Left ventricle myocardium superior (tissue), 1 donor: ENCODE measurements at regions not wholly inside any gene's neighbourhood (a gene's known extent, or its start where the extent isn't known, plus 50 kb on each side); places are given as distances from the start of the nearest gene placed in this dataset.
"Not testable (repeated sequence)": the region's sequence is repeated elsewhere in the genome, so short reads cannot be mapped to it uniquely, and the experiment has no call there.

Experiments used
- ATAC-seq: fragments of 200-7000 bp; cut with Tn5 transposase; one replicate; pipeline ENCODE4 v1.9.1; 2020; ENCODE audit warnings: mild to moderate bottlenecking, moderate library complexity
- DNase-seq: peaks from one replicate; pipeline ENCODE4 v3.0.0-alpha.2; 2020
- intact Hi-C: fragments of 100-400 bp; cut with micrococcal nuclease; formaldehyde crosslinking; loops from one replicate; pipeline ENCODE4 v1.11.0; 2022
- donor health status: DM: no; HTN: yes; CAD: no; lungs with severe emphysema.

- intact Hi-C loops = no loop called here
These were observed 292.6 kb upstream of the NT5E start for GRCh38 chr6:85157311-85157710.

GRCh38 chr6:85143676-85144075 lies 306.2 kb upstream of the NT5E start:
- intact Hi-C loops = no loop called here
- DNase-seq = no peak
- no peak for ATAC-seq

More at GRCh38 chr6:85157311-85157710, 292.6 kb upstream of the NT5E start:
- DNase-seq (no peak), ATAC-seq (no peak)

- DNase-seq (no peak), ATAC-seq (no peak)
- intact Hi-C loops = no loop called here
These were observed 312.0 kb upstream of the NT5E start for GRCh38 chr6:85137865-85138264.

DNA sequence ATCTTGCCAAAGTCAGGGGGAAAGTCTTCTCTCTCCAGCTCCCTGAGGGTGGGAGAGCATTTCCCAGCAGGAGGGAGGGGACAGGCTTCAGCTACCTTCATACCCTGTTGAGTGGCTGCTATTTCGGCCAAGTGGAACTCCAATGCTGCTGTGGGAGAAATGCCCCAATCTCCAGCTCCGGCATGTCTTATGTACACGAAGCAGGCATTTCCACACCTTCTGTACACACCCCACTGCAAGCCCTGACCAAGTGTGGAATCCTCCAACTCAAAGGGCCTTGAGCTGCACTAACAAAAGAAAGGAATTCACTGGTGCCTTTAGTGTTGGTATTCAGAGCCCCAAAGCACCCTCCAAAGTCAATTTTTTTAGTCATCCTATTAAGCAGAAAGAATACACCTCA lies 313.6 kb upstream of the NT5E start:
- no peak for ATAC-seq
- DNase-seq = no peak
- intact Hi-C loops = no loop called here

GRCh38 chr6:85135376-85136094 lies 314.3 kb upstream of the NT5E start:
- intact Hi-C loops = no loop called here
- ATAC-seq = no peak
- no peak for DNase-seq

DNA sequence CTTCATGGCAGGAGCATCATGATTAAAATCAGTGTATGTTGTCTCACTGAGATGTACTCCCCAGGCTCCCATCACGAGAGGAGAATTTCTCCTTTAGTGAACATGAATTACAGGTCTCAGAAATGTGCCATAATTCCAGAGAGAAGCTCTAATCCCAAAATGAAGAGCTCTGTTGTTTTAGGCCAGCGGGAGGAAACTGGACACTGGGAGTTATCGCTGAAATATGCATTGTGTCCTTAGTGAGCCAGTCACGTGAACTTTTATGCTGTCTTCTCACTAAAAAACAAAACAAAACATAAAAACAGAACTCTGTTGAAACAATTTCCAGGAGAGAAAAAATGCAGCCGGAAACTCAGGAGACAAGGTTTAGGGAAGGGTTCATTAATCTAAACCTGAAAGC lies 315.7 kb upstream of the NT5E start:
- intact Hi-C loops = no loop called here
- ATAC-seq (no peak), DNase-seq (no peak)

DNA sequence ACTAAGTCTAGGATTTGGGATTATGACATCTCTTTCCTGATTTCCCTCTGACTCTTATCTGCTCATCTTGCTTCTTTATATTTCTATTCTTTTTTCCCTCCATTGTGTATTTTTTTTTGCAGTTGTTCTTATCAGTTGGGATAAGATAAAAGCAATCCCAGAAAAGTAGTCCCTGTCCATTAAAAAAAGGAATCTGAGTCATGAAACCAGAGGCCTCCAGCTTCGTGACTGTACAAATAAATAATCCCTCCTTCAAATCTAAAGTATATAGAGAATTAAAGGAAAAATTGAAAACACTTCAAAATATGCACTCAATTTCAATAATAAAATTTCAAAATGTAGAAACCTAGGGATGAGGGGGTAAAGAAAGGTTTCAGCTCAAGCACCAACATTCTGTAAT lies 317.8 kb upstream of the NT5E start:
- ATAC-seq (no peak), DNase-seq (no peak)
- intact Hi-C loops = no loop called here

DNA sequence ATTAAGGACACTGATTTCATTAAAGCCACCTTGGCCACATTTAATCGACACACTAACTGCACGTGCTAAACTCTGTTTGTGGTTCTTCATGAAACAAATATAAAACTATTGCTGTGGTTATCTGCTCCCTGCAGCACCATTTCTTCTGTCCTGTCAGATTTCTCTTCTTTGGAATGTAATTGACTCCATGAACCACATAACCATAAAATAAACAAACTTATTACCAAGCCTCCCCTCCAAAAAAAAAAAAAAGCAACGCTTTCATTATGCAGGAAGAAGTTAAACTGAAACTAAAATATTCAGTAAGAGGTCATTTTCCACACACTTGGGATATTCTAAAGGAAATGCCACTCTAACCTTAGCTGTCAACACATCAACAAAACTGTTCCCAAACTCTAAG lies 319.1 kb upstream of the NT5E start:
- intact Hi-C loops = no loop called here
- ATAC-seq = no peak
- no peak for DNase-seq

- intact Hi-C loops = no loop called here
- no peak for ATAC-seq
- DNase-seq = no peak
These were observed 320.0 kb upstream of the NT5E start for GRCh38 chr6:85129881-85130280.

GRCh38 chr6:85128781-85129180 lies 321.1 kb upstream of the NT5E start:
- ATAC-seq = no peak
- DNase-seq = no peak
- intact Hi-C loops = no loop called here

GRCh38 chr6:85128256-85128655 lies 321.6 kb upstream of the NT5E start:
- DNase-seq, ATAC-seq, intact Hi-C loops: not testable (repeated sequence)

- intact Hi-C loops = no loop called here
- no peak for DNase-seq
- no peak for ATAC-seq
These were observed 322.1 kb upstream of the NT5E start for GRCh38 chr6:85127696-85128243.

DNA sequence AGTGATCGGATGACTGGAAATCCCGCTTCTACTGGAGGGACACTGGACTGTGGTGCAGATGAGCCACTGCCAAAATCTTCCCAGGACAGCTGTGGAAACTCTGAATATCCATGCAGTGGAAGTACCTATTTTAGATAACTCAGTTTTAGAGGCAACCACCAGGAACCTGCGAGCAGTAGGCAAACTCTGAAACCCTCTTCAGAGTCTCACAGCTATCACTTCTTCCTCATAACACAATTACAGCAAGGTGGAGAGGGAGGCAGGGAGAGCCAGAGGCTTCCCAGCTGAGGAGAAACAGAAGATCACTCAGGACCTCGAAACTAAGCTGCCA lies 322.8 kb upstream of the NT5E start:
- intact Hi-C loops = no loop called here
- no peak for DNase-seq
- no peak for ATAC-seq

- DNase-seq (peak; percentile 43), ATAC-seq (peak; percentile 49)
These were observed 323.3 kb upstream of the NT5E start for GRCh38 chr6:85126485-85127167.

DNA sequence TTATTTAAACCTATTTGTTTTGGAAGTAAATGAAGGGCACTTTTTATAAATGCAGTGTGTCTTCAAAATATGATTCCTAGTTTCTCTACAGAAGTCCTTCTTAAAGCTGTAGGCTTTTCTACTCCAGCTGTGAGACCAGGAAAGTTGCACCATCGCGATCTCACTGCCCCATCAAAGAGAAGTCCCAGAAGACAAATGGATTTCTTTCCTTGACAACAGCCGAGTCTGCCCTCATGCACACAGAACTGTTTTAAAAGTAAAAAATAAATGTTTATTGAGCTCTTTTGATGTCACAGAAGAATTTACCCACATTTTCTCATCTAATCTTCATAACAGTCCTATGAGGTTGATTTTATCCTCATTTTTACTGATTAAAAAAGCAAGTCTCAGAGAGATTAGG lies 324.4 kb upstream of the NT5E start:
- DNase-seq = no peak
- no peak for ATAC-seq
- intact Hi-C loops = no loop called here

More at GRCh38 chr6:85126485-85127167, 323.3 kb upstream of the NT5E start:
- intact Hi-C loops = no loop called here

- no peak for ATAC-seq
- intact Hi-C loops = no loop called here
- DNase-seq = no peak
These were observed 325.2 kb upstream of the NT5E start for GRCh38 chr6:85124472-85125354.

GRCh38 chr6:85121158-85121557 lies 328.7 kb upstream of the NT5E start:
- intact Hi-C loops = no loop called here
- ATAC-seq (no peak), DNase-seq (no peak)

GRCh38 chr6:85118652-85119235 lies 331.1 kb upstream of the NT5E start:
- DNase-seq = no peak
- intact Hi-C loops = no loop called here
- no peak for ATAC-seq

GRCh38 chr6:85118233-85118632 lies 331.6 kb upstream of the NT5E start:
- ATAC-seq (no peak), DNase-seq (no peak)
- intact Hi-C loops = no loop called here

GRCh38 chr6:85116475-85116874 lies 333.4 kb upstream of the NT5E start:
- ATAC-seq (no peak), DNase-seq (no peak)
- intact Hi-C loops = no loop called here
